ENCODE measurements at regions not wholly inside any gene's neighbourhood (a gene's known extent, or its start where the extent isn't known, plus 50 kb on each side); places are given as distances from the start of the nearest gene placed in this dataset.

GRCh38 chr11:15640318-15640717 is 525.6 kb downstream of the INSC start:
- no peak for DNase-seq (ENCODE audit: low spot score)
- in situ Hi-C loops (cut with MboI; ENCODE audit: low pct_unique_long_range_greater_than_20kb, low sequenced_read_pairs, unreplicated experiment), result no loop called here
- TF ChIP-seq CTCF (IDR thresholded peaks at IDR 0.05; ENCODE audit: extremely low read depth, insufficient read depth, missing control alignments), result no peak

- TF ChIP-seq CTCF (IDR thresholded peaks at IDR 0.05; ENCODE audit: extremely low read depth, insufficient read depth, missing control alignments), result no peak
- DNase-seq (ENCODE audit: low spot score), result no peak
- in situ Hi-C loops (cut with MboI; ENCODE audit: low pct_unique_long_range_greater_than_20kb, low sequenced_read_pairs, unreplicated experiment), result no loop called here
These were observed 526.7 kb downstream of the INSC start for GRCh38 chr11:15641271-15642045.

GRCh38 chr11:15645201-15645600 is 530.5 kb downstream of the INSC start:
- DNase-seq (ENCODE audit: low spot score), result no peak
- in situ Hi-C loops (cut with MboI; ENCODE audit: low pct_unique_long_range_greater_than_20kb, low sequenced_read_pairs, unreplicated experiment), result no loop called here
- no peak for TF ChIP-seq CTCF (IDR thresholded peaks at IDR 0.05; ENCODE audit: extremely low read depth, insufficient read depth, missing control alignments)

GRCh38 chr11:15649371-15650104 is 534.8 kb downstream of the INSC start:
- no peak for DNase-seq (ENCODE audit: low spot score)
- no peak for TF ChIP-seq CTCF (IDR thresholded peaks at IDR 0.05; ENCODE audit: extremely low read depth, insufficient read depth, missing control alignments)
- in situ Hi-C loops (cut with MboI; ENCODE audit: low pct_unique_long_range_greater_than_20kb, low sequenced_read_pairs, unreplicated experiment), result no loop called here

GRCh38 chr11:15650105-15650938 is 535.6 kb downstream of the INSC start:
- DNase-seq (ENCODE audit: low spot score), result peak; percentile 85
- in situ Hi-C loops (cut with MboI; ENCODE audit: low pct_unique_long_range_greater_than_20kb, low sequenced_read_pairs, unreplicated experiment), result no loop called here
- peak; percentile 97 for TF ChIP-seq CTCF (IDR thresholded peaks at IDR 0.05; ENCODE audit: extremely low read depth, insufficient read depth, missing control alignments)

GRCh38 chr11:15651033-15651432 is 536.3 kb downstream of the INSC start:
- TF ChIP-seq CTCF (IDR thresholded peaks at IDR 0.05; ENCODE audit: extremely low read depth, insufficient read depth, missing control alignments), result no peak
- DNase-seq (ENCODE audit: low spot score), result no peak
- in situ Hi-C loops (cut with MboI; ENCODE audit: low pct_unique_long_range_greater_than_20kb, low sequenced_read_pairs, unreplicated experiment), result no loop called here
